HEK293 (cell line): ENCODE measurements at regions not wholly inside any gene's neighbourhood (a gene's known extent, or its start where the extent isn't known, plus 50 kb on each side); places are given as distances from the start of the nearest gene placed in this dataset.

Experiments
- CTCF ChIA-PET: fragments of 350-600 bp; formaldehyde crosslinking; extraction: SDS; loops from one replicate; lab custom pipeline; 2021; ENCODE audit warnings: antibody characterized with exemption; lab: Yijun Ruan, JAX
- POLR2A ChIA-PET: fragments of 300-600 bp; formaldehyde crosslinking; extraction: SDS; loops from one replicate; lab custom pipeline; 2020; ENCODE audit warnings: antibody characterized with exemption, inconsistent platforms; lab: Yijun Ruan, JAX
- H3K27ac ChIP-seq: fragments of 200-500 bp; sonication (Bioruptor generic); 2 replicates; pipeline ENCODE4 v1.5.1; 2014; ENCODE audit warnings: low read depth, low read length, control low read depth, inconsistent platforms; ENCODE audit errors: extremely low read depth
- H3K36me3 ChIP-seq, 2 experiments: fragments of 200-500 bp in 1 of 2; sonication (Bioruptor generic) in 1 of 2; 1 replicate in 1 of 2; 2 replicates in 1 of 2; pipeline ENCODE4 v1.5.1; 2014 to 2017; ENCODE audit warnings: inconsistent platforms in 2 of 2, low read length in 2 of 2; ENCODE audit not compliant: control insufficient read depth in 2 of 2, insufficient read depth in 1 of 2
- H3K4me1 ChIP-seq: fragments of 200-500 bp; sonication (Bioruptor generic); 2 replicates; pipeline ENCODE4 v1.5.1; 2014; ENCODE audit warnings: mild to moderate bottlenecking, low read length, inconsistent platforms; ENCODE audit not compliant: control insufficient read depth, insufficient read depth
- H3K4me3 ChIP-seq: 2 replicates; pipeline ENCODE4 v1.5.1; 2011; ENCODE audit warnings: low read depth, mild to moderate bottlenecking, control low read depth, low read length, moderate library complexity
- H3K9me3 ChIP-seq: fragments of 200-500 bp; sonication (Bioruptor generic); 2 replicates; pipeline ENCODE4 v1.5.1; 2014; ENCODE audit warnings: low read depth, low read length, inconsistent platforms; ENCODE audit not compliant: control insufficient read depth, insufficient read depth
- SP7 ChIP-seq: fragments of 450-650 bp; formaldehyde crosslinking; IDR thresholded peaks from 2 replicates; pipeline ENCODE4 v1.5.1; 2016; ENCODE audit warnings: missing biosample characterization, missing genetic modification characterization
- ZNF248 ChIP-seq: fragments of 450-650 bp; formaldehyde crosslinking; IDR thresholded peaks from 2 replicates; pipeline ENCODE4 v1.5.1; 2017; ENCODE audit warnings: missing biosample characterization, missing genetic modification characterization
- ZNF335 ChIP-seq: fragments of 450-650 bp; formaldehyde crosslinking; conservative IDR thresholded peaks from 2 replicates; pipeline ENCODE4 v1.5.1; 2016; ENCODE audit warnings: missing biosample characterization, missing genetic modification characterization
- ZNF416 ChIP-seq: fragments of 450-650 bp; formaldehyde crosslinking; IDR thresholded peaks from 2 replicates; pipeline ENCODE4 v1.5.1; 2016; ENCODE audit warnings: missing biosample characterization, missing genetic modification characterization
- ZNF473 ChIP-seq: fragments of 450-650 bp; formaldehyde crosslinking; IDR thresholded peaks from 2 replicates; pipeline ENCODE4 v1.5.1; 2017; ENCODE audit warnings: missing biosample characterization, missing genetic modification characterization
- ZNF48 ChIP-seq: fragments of 450-650 bp; formaldehyde crosslinking; IDR thresholded peaks from 2 replicates; pipeline ENCODE4 v1.5.1; 2016; ENCODE audit warnings: missing biosample characterization, missing genetic modification characterization
- ZNF510 ChIP-seq: fragments of 450-650 bp; formaldehyde crosslinking; IDR thresholded peaks from 2 replicates; pipeline ENCODE4 v1.5.1; 2018; ENCODE audit warnings: mild to moderate bottlenecking, missing genetic modification characterization, missing biosample characterization; ENCODE audit not compliant: insufficient replicate concordance
- ZNF660 ChIP-seq: fragments of 450-650 bp; IDR thresholded peaks from 2 replicates; pipeline ENCODE4 v1.5.1; 2018; ENCODE audit warnings: missing biosample characterization, mild to moderate bottlenecking, missing genetic modification characterization
- ZNF707 ChIP-seq: fragments of 450-650 bp; formaldehyde crosslinking; IDR thresholded peaks from 2 replicates; pipeline ENCODE4 v1.5.1; 2016; ENCODE audit warnings: missing biosample characterization, missing genetic modification characterization
- ZNF768 ChIP-seq: fragments of 450-650 bp; formaldehyde crosslinking; IDR thresholded peaks from 2 replicates; pipeline ENCODE4 v1.5.1; 2018; ENCODE audit warnings: missing biosample characterization, mild to moderate bottlenecking, missing genetic modification characterization
- TF ChIP-seq, protein P1 (sequence below): fragments of 450-650 bp; formaldehyde crosslinking; IDR thresholded peaks from 2 replicates; pipeline ENCODE4 v1.5.0; 2017; ENCODE audit warnings: missing biosample characterization, missing genetic modification characterization, borderline replicate concordance
- TF ChIP-seq, protein P2 (sequence below): fragments of 450-650 bp; formaldehyde crosslinking; IDR thresholded peaks from 2 replicates; pipeline ENCODE4 v1.5.1; 2016; ENCODE audit warnings: missing biosample characterization, missing genetic modification characterization
- TF ChIP-seq, protein P3 (sequence below): fragments of 450-650 bp; formaldehyde crosslinking; IDR thresholded peaks from 2 replicates; pipeline ENCODE4 v1.5.1; 2016; ENCODE audit warnings: missing biosample characterization, missing genetic modification characterization
- TF ChIP-seq, protein P4 (sequence below): fragments of 450-650 bp; formaldehyde crosslinking; IDR thresholded peaks from 2 replicates; pipeline ENCODE4 v1.5.1; 2017; ENCODE audit warnings: missing biosample characterization, missing genetic modification characterization
- TF ChIP-seq, protein P5 (sequence below): fragments of 450-650 bp; formaldehyde crosslinking; IDR thresholded peaks from 2 replicates; pipeline ENCODE4 v1.5.1; 2016; ENCODE audit warnings: missing biosample characterization, missing genetic modification characterization, borderline replicate concordance
- TF ChIP-seq, protein P6 (sequence below): fragments of 450-650 bp; formaldehyde crosslinking; IDR thresholded peaks from 2 replicates; pipeline ENCODE4 v1.5.1; 2016; ENCODE audit warnings: missing biosample characterization, missing genetic modification characterization, borderline replicate concordance
- TF ChIP-seq, protein P7 (sequence below): fragments of 450-650 bp; formaldehyde crosslinking; IDR thresholded peaks from 2 replicates; pipeline ENCODE4 v1.5.1; 2016; ENCODE audit warnings: missing biosample characterization, missing genetic modification characterization

DNA sequence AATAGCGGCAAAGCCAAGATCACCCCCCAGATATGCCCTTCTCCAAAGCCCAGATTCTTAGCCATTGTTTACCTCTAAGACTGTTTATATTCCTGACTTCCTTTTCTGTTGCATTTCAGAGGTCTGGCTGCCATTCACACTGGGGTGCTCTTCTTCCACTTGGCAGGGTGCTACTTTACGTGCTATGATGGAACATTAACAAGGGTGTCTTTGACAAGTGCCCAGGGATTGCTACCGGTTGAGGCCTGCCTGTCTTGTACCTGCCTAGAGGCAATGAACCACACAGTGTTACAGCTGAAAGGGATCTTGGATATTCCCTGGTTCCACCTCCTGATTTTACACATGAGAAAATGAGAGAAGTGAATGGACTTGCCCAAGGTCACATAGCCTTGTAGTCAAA is 352.1 kb upstream of the KIF2A start:
- H3K9me3 ChIP-seq: no peaks in the 10 kb centered on the region

DNA sequence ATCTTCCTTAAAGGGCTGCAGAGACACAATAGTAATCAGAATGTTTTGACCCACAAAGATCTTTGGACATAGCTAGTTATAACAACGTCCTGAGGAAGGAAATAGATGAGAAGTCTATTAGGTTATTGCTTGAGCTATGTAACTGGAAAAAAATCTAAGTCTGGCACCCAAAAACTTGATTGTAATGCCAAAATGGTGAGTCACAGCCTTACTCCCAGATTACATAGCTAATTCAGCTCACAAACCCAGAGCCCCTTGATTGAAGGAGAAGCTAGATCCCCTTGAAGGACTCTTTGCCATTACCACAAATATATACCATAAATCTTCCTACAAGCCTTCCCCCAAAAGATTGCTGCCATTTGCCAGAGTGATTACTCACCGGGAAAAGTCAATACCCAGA is 341.8 kb upstream of the KIF2A start:
- Histone ChIP-seq H3K4me1 (no peaks in the 10 kb centered on the region), H3K4me3 (no peak overlapping the region), H3K9me3 (no peaks in the 10 kb centered on the region), H3K36me3 (no peaks in the 10 kb centered on the region), H3K27ac (no peak overlapping the region)
- TF ChIP-seq ZNF248 (tag by site-specific recombination) (no peak), ZNF707 (tag by site-specific recombination) (no peak), ZNF416 (tag by site-specific recombination) (no peak), ZNF768 (tag by site-specific recombination) (no peak), ZNF48 (tag by site-specific recombination) (no peak), ZNF660 (tag by site-specific recombination) (no peak), ZNF510 (tag by site-specific recombination) (no peak)
- TF ChIP-seq, protein P1, sequence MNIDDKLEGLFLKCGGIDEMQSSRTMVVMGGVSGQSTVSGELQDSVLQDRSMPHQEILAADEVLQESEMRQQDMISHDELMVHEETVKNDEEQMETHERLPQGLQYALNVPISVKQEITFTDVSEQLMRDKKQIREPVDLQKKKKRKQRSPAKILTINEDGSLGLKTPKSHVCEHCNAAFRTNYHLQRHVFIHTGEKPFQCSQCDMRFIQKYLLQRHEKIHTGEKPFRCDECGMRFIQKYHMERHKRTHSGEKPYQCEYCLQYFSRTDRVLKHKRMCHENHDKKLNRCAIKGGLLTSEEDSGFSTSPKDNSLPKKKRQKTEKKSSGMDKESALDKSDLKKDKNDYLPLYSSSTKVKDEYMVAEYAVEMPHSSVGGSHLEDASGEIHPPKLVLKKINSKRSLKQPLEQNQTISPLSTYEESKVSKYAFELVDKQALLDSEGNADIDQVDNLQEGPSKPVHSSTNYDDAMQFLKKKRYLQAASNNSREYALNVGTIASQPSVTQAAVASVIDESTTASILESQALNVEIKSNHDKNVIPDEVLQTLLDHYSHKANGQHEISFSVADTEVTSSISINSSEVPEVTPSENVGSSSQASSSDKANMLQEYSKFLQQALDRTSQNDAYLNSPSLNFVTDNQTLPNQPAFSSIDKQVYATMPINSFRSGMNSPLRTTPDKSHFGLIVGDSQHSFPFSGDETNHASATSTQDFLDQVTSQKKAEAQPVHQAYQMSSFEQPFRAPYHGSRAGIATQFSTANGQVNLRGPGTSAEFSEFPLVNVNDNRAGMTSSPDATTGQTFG: no peak
- TF ChIP-seq, protein P2, sequence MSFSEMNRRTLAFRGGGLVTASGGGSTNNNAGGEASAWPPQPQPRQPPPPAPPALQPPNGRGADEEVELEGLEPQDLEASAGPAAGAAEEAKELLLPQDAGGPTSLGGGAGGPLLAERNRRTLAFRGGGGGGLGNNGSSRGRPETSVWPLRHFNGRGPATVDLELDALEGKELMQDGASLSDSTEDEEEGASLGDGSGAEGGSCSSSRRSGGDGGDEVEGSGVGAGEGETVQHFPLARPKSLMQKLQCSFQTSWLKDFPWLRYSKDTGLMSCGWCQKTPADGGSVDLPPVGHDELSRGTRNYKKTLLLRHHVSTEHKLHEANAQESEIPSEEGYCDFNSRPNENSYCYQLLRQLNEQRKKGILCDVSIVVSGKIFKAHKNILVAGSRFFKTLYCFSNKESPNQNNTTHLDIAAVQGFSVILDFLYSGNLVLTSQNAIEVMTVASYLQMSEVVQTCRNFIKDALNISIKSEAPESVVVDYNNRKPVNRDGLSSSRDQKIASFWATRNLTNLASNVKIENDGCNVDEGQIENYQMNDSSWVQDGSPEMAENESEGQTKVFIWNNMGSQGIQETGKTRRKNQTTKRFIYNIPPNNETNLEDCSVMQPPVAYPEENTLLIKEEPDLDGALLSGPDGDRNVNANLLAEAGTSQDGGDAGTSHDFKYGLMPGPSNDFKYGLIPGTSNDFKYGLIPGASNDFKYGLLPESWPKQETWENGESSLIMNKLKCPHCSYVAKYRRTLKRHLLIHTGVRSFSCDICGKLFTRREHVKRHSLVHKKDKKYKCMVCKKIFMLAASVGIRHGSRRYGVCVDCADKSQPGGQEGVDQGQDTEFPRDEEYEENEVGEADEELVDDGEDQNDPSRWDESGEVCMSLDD (tag by site-specific recombination): no peak
- TF ChIP-seq, protein P3, sequence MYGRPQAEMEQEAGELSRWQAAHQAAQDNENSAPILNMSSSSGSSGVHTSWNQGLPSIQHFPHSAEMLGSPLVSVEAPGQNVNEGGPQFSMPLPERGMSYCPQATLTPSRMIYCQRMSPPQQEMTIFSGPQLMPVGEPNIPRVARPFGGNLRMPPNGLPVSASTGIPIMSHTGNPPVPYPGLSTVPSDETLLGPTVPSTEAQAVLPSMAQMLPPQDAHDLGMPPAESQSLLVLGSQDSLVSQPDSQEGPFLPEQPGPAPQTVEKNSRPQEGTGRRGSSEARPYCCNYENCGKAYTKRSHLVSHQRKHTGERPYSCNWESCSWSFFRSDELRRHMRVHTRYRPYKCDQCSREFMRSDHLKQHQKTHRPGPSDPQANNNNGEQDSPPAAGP (tag by site-specific recombination): no peak
- TF ChIP-seq, protein P4, sequence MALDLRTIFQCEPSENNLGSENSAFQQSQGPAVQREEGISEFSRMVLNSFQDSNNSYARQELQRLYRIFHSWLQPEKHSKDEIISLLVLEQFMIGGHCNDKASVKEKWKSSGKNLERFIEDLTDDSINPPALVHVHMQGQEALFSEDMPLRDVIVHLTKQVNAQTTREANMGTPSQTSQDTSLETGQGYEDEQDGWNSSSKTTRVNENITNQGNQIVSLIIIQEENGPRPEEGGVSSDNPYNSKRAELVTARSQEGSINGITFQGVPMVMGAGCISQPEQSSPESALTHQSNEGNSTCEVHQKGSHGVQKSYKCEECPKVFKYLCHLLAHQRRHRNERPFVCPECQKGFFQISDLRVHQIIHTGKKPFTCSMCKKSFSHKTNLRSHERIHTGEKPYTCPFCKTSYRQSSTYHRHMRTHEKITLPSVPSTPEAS: no peak
- TF ChIP-seq, protein P5, sequence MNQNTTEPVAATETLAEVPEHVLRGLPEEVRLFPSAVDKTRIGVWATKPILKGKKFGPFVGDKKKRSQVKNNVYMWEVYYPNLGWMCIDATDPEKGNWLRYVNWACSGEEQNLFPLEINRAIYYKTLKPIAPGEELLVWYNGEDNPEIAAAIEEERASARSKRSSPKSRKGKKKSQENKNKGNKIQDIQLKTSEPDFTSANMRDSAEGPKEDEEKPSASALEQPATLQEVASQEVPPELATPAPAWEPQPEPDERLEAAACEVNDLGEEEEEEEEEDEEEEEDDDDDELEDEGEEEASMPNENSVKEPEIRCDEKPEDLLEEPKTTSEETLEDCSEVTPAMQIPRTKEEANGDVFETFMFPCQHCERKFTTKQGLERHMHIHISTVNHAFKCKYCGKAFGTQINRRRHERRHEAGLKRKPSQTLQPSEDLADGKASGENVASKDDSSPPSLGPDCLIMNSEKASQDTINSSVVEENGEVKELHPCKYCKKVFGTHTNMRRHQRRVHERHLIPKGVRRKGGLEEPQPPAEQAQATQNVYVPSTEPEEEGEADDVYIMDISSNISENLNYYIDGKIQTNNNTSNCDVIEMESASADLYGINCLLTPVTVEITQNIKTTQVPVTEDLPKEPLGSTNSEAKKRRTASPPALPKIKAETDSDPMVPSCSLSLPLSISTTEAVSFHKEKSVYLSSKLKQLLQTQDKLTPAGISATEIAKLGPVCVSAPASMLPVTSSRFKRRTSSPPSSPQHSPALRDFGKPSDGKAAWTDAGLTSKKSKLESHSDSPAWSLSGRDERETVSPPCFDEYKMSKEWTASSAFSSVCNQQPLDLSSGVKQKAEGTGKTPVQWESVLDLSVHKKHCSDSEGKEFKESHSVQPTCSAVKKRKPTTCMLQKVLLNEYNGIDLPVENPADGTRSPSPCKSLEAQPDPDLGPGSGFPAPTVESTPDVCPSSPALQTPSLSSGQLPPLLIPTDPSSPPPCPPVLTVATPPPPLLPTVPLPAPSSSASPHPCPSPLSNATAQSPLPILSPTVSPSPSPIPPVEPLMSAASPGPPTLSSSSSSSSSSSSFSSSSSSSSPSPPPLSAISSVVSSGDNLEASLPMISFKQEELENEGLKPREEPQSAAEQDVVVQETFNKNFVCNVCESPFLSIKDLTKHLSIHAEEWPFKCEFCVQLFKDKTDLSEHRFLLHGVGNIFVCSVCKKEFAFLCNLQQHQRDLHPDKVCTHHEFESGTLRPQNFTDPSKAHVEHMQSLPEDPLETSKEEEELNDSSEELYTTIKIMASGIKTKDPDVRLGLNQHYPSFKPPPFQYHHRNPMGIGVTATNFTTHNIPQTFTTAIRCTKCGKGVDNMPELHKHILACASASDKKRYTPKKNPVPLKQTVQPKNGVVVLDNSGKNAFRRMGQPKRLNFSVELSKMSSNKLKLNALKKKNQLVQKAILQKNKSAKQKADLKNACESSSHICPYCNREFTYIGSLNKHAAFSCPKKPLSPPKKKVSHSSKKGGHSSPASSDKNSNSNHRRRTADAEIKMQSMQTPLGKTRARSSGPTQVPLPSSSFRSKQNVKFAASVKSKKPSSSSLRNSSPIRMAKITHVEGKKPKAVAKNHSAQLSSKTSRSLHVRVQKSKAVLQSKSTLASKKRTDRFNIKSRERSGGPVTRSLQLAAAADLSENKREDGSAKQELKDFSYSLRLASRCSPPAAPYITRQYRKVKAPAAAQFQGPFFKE: no peak
- POLR2A ChIA-PET: no interaction called here
- CTCF ChIA-PET: interaction anchor here (0.5 kb wide), 1 partner anchor 222 kb away, joined by 4 read pairs; no protein-coding TSS in a partner anchor

More for the DNA sequence above, 352.1 kb upstream of the KIF2A start:
- no peak overlapping the region for H3K27ac ChIP-seq
- no peaks in the 10 kb centered on the region for H3K4me1 ChIP-seq
- TF ChIP-seq, protein P6, sequence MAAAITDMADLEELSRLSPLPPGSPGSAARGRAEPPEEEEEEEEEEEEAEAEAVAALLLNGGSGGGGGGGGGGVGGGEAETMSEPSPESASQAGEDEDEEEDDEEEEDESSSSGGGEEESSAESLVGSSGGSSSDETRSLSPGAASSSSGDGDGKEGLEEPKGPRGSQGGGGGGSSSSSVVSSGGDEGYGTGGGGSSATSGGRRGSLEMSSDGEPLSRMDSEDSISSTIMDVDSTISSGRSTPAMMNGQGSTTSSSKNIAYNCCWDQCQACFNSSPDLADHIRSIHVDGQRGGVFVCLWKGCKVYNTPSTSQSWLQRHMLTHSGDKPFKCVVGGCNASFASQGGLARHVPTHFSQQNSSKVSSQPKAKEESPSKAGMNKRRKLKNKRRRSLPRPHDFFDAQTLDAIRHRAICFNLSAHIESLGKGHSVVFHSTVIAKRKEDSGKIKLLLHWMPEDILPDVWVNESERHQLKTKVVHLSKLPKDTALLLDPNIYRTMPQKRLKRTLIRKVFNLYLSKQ (tag by site-specific recombination): no peak
- TF ChIP-seq ZNF473 (tag by site-specific recombination) (no peak), SP7 (no peak), ZNF335 (tag by site-specific recombination) (no peak)
- TF ChIP-seq, protein P7, sequence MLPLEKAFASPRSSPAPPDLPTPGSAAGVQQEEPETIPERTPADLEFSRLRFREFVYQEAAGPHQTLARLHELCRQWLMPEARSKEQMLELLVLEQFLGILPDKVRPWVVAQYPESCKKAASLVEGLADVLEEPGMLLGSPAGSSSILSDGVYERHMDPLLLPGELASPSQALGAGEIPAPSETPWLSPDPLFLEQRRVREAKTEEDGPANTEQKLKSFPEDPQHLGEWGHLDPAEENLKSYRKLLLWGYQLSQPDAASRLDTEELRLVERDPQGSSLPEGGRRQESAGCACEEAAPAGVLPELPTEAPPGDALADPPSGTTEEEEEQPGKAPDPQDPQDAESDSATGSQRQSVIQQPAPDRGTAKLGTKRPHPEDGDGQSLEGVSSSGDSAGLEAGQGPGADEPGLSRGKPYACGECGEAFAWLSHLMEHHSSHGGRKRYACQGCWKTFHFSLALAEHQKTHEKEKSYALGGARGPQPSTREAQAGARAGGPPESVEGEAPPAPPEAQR (tag by site-specific recombination): no peak
- no peaks in the 10 kb centered on the region for H3K36me3 ChIP-seq
- ChIA-PET CTCF (no interaction called here), POLR2A (no interaction called here)
- no peak overlapping the region for H3K4me3 ChIP-seq
